GM19467 (cell line): ENCODE measurements at regions not wholly inside any gene's neighbourhood (a gene's known extent, or its start where the extent isn't known, plus 50 kb on each side); places are given as distances from the start of the nearest gene placed in this dataset.
"Not testable (repeated sequence)": the region's sequence is repeated elsewhere in the genome, so short reads cannot be mapped to it uniquely, and the experiment has no call there.

Experiments
- ATAC-seq: cut with Tn5 transposase; IDR thresholded peaks from one replicate; pipeline ENCODE4 v1.9.1; 2021; ENCODE audit warnings: mild to moderate bottlenecking, moderate library complexity; ENCODE audit not compliant: unreplicated experiment

- no peak for ATAC-seq
These were observed 1303.7 kb upstream of the IGFBP7 start for GRCh38 chr4:58413849-58414248.

GRCh38 chr4:58411904-58412303, 1301.7 kb upstream of the IGFBP7 start:
- no peak for ATAC-seq

DNA sequence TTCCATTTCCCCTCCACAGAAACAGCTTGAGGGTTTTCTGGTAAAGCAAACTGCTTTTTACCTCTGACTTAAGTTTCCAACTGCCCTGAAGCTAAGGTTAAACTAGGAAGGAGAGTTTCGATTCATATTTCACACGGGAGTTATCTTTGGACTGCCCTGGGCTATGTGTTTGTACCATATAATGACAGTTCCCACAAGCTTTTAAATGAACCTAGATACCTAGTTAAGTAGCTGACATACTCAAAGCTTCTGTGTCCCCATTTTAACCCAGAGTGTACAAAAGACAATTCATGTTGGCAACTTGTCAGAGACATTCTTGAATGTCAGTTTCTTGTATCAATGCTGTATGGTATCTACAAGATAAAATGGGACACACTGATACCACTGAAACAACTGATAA, 1296.6 kb upstream of the IGFBP7 start:
- no peak for ATAC-seq

GRCh38 chr4:58368221-58368620, 1258.0 kb upstream of the IGFBP7 start:
- ATAC-seq = no peak

- ATAC-seq = no peak
These were observed 1250.4 kb upstream of the IGFBP7 start for GRCh38 chr4:58360354-58361133.

DNA sequence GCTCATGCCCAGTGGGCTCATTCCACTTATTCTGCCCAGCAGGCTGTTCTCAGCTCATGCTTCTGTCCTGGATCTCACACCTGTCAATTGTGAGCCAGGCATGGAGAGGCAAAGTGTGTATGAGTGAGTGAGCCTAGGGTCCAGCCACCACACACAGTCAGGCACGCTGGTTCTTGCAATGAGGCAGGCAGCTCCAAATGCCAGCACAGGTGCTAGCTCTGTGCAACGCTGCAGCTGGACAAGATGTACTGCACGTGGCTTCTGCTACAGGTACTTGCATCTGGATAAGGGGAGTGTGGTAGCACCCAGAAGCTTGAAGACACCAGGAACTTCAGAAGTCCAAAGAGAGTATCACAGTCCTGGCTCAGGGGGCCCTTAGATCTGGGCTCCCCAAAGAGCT, 1249.4 kb upstream of the IGFBP7 start:
- ATAC-seq = no peak

GRCh38 chr4:58357947-58358346, 1247.8 kb upstream of the IGFBP7 start:
- ATAC-seq = no peak

- no peak for ATAC-seq
These were observed 1214.9 kb upstream of the IGFBP7 start for GRCh38 chr4:58325070-58325469.

DNA sequence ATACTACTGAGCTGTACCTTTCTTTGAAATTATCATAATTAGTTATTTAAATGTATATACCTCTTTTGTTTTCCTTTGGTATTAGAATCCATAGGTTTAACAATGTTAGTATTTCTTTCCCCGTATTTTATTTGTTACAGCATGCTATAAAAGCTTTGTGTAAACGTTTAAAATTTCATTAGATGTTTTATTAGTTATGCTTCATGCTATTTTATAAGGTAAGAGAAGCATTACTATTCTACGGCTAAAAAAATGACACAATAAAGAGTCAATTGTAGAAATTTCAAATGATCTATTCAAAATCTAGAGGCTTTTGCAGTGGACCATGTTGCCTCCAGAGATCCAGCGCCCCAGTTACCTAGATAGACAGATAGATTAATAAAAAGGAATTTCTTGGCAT, 1203.3 kb upstream of the IGFBP7 start:
- ATAC-seq = no peak

DNA sequence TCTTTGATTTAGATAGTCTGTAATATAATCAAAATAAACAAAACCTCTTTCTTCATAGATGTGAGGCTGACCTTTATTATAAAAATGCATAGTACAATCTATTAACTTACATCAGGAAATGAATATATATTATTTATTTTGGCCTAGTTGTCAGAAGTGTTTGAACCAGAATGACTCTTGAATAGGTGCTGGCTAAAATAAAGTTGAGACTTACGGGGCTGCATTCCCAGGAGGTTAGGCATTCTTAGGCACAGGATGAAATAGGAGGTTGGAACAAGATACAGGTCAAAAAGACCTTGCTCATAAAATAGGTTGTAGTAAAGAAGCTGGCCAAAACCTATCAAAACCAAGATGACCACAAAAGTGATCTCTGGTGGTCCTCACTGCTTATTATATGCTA, 1193.3 kb upstream of the IGFBP7 start:
- ATAC-seq = no peak

- no peak for ATAC-seq
These were observed 1191.3 kb upstream of the IGFBP7 start for GRCh38 chr4:58301376-58301999.

DNA sequence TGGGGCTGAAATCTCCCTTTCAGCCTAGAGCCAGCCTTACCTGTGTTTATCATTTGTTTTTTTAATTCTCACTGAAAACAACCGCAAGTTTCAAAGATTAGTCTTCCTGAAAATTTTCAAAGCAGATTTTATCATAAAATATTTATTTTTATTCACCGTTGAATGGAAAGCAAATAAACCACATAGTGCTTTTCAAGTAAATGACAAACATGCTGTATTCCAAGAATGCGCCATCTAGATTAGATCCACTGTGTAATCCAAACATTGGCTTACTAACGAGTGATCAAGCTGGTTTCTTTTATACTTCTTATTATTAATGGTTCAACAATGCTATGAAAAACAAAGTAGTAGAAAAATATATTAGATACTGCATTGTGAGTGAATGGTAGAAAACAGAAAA, 1176.2 kb upstream of the IGFBP7 start:
- ATAC-seq = no peak

- ATAC-seq = not testable (repeated sequence)
These were observed 1170.7 kb upstream of the IGFBP7 start for GRCh38 chr4:58280928-58281327.

- ATAC-seq = no peak
These were observed 1165.7 kb upstream of the IGFBP7 start for GRCh38 chr4:58275856-58276255.

- ATAC-seq = no peak
These were observed 1164.4 kb upstream of the IGFBP7 start for GRCh38 chr4:58274553-58274952.

- ATAC-seq = no peak
These were observed 1162.1 kb upstream of the IGFBP7 start for GRCh38 chr4:58272311-58272710.

GRCh38 chr4:58265734-58266133, 1155.5 kb upstream of the IGFBP7 start:
- no peak for ATAC-seq

DNA sequence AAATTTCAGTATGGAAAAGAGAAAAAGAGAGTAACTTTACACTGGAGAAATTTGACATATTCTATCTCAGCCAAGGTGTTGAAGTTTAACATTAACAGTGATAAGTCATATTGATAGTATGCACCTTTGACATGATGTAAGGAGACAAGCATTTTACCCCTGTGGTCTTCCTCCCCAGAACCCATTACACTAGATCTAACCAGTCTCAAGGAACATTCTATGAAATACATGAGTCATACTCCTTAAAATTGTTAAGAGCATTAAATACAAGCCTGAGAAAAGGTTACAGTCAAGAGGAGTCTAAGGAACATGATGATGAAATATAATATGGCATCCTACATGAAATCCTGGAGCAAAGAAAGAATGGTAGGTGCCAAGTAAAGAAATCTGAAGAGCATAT, 1151.3 kb upstream of the IGFBP7 start:
- ATAC-seq = no peak

DNA sequence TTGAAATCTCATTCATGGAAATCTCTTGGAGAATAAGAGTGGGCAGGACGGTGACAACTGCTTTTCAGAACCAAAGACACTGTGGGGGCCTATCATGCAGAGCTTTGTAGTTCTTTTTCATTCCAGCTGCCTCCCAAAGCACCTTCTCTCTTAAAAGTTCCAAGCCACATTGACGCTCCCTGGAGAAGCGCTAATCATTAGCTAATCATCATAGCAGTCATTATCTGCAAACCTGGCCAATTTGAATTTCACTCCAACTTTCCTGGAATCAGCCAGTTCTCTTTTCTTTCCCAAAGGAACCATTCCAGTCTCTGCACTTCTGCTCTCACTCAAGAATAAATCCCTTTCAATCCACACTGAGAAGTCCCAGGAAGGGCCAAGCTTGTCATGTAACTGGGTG, 1144.1 kb upstream of the IGFBP7 start:
- ATAC-seq = no peak

- ATAC-seq = no peak
These were observed 1142.5 kb upstream of the IGFBP7 start for GRCh38 chr4:58252656-58253055.

DNA sequence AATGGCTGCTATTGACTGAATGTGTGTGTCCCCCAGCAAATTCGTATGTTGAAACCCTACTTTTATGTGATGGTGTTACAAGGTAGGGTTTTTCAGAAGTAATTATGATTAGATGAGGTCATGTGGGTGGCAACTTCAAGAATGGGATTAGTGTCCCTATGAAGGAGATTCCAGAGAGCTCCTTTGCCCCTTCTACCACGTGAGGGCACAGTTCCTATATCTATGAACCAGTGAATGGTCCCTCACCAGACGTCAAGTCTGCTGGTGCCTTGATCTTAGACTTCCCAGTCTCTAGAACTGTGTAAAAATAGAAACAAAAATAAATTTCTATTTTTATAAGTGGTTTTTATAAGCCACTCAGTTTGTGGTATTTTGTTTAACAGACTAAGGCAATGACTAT, 1137.6 kb upstream of the IGFBP7 start:
- no peak for ATAC-seq

GRCh38 chr4:58225460-58225859, 1115.3 kb upstream of the IGFBP7 start:
- no peak for ATAC-seq

DNA sequence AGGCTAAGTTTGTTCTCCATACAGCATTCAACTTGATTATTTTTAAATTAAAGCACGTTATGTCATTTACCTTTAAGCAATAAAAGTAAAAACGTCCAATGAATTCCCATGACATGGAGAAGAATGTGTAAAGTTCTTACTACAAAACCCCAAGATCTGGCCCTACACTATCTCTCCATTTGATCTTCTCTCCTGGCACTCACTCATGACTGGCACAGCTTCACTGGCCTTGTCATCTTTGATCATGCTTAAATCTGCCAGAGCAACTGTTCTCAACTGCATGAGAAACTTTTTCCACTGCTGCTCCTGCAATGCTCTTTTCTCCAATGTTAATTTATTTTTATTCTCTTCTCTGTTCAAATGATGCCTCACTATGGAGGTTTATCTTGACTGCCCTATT, 1109.0 kb upstream of the IGFBP7 start:
- no peak for ATAC-seq
